Fibroblast of villous mesenchyme (primary cell): ENCODE measurements at regions not wholly inside any gene's neighbourhood (a gene's known extent, or its start where the extent isn't known, plus 50 kb on each side); places are given as distances from the start of the nearest gene placed in this dataset.

Experiments used
- DNase-seq: peaks from one replicate; pipeline ENCODE4 v3.0.0-alpha.2; 2010; ENCODE audit warnings: low read depth
- H3K4me3 ChIP-seq: 2 replicates; pipeline ENCODE4 v1.5.1; 2011; ENCODE audit warnings: low read depth, mild to moderate bottlenecking, low read length
- TF ChIP-seq, protein P1 (sequence below): IDR thresholded peaks from 2 replicates; pipeline ENCODE4 v1.5.1; 2012; ENCODE audit warnings: low read depth, mild to moderate bottlenecking, low read length; ENCODE audit not compliant: insufficient read depth

DNA sequence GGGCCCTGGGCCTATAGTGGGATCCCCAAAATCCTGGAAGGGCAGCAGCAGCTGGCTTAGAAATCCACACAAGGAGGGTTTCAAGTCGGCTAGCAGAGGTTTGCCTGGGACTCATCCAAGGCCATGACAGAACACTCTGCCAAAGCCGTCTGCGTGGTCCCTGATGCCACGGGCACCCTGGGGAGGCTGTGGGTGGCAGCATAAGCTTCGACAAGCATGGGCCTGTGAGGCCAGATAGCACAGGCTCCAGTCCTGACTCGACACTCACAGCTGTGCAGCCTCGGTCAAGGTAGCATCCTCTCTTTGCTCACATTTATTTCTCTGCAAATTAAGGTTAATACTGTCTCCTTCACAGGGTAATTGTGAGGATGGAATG is 138.3 kb downstream of the JCAD start:
- no peak overlapping the region for H3K4me3 ChIP-seq
- DNase-seq, result no peak
- TF ChIP-seq, protein P1, sequence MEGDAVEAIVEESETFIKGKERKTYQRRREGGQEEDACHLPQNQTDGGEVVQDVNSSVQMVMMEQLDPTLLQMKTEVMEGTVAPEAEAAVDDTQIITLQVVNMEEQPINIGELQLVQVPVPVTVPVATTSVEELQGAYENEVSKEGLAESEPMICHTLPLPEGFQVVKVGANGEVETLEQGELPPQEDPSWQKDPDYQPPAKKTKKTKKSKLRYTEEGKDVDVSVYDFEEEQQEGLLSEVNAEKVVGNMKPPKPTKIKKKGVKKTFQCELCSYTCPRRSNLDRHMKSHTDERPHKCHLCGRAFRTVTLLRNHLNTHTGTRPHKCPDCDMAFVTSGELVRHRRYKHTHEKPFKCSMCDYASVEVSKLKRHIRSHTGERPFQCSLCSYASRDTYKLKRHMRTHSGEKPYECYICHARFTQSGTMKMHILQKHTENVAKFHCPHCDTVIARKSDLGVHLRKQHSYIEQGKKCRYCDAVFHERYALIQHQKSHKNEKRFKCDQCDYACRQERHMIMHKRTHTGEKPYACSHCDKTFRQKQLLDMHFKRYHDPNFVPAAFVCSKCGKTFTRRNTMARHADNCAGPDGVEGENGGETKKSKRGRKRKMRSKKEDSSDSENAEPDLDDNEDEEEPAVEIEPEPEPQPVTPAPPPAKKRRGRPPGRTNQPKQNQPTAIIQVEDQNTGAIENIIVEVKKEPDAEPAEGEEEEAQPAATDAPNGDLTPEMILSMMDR, result no peak

GRCh38 chr10:29920408-29921070 is 138.8 kb downstream of the JCAD start:
- peak; percentile 11 for DNase-seq
- TF ChIP-seq, protein P1, result no peak
- no peak overlapping the region for H3K4me3 ChIP-seq

GRCh38 chr10:29918623-29919400 is 140.6 kb downstream of the JCAD start:
- TF ChIP-seq, protein P1, result no peak
- no peak for DNase-seq

GRCh38 chr10:29917311-29917710 is 142.1 kb downstream of the JCAD start:
- DNase-seq, result no peak
- no peak overlapping the region for H3K4me3 ChIP-seq
- TF ChIP-seq, protein P1, result no peak

More at GRCh38 chr10:29918623-29919400, 140.6 kb downstream of the JCAD start:
- no peak overlapping the region for H3K4me3 ChIP-seq

- TF ChIP-seq, protein P1, result no peak
- H3K4me3 ChIP-seq, result no peak overlapping the region
- no peak for DNase-seq
Observed at GRCh38 chr10:29916669-29917068, 142.7 kb downstream of the JCAD start.

DNA sequence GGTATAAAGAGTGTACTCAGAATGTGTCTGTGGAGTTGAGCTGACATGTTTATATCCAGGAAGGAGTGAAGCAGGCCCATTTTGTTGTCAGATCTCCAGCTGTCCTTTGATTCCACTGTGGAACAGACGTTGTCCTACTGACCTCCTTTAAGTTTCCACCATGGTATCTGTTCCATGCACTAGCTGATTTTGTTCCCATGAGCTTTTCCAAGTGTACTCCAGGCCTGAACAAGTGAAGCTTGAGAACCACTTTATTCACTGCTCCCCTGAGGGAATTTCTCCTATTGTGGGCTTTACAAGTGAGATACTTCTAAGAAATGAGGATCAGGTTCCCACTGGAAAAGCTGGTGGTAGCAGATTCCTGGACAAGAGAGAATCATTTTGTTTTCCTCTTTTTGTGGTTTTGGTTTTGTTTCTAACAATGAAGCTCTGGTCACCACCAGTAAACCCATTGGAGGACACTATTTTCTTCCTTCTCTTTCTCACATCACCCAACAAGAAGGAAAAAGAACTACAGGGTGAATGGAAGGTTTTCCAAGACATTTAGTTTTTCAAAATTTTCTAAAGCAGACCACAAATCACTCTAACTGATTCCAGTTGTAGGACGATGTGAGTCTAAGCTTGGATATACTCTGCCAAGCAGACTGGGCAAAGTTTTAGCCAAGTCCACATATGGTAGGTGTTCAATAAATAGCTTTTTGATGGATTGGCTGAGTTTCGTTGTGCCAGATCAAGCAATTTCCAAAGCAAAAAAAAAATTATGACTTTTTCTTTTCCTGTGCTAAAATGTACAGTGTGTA is 144.2 kb downstream of the JCAD start:
- DNase-seq, result peak; percentile 11
- no peak overlapping the region for H3K4me3 ChIP-seq
- TF ChIP-seq, protein P1, result no peak
